Ishikawa (cell line): ENCODE measurements at regions not wholly inside any gene's neighbourhood (a gene's known extent, or its start where the extent isn't known, plus 50 kb on each side); places are given as distances from the start of the nearest gene placed in this dataset.

ENCODE experiments used
- CEBPB ChIP-seq: IDR thresholded peaks from 2 replicates; pipeline ENCODE4 v1.6.1; 2012
- CREB1 ChIP-seq: IDR thresholded peaks from 2 replicates; pipeline ENCODE4 v1.6.1; 2012; ENCODE audit warnings: low read depth
- EGR1 ChIP-seq: IDR thresholded peaks from 2 replicates; pipeline ENCODE4 v1.6.1; 2012
- EP300 ChIP-seq: IDR thresholded peaks from 2 replicates; pipeline ENCODE4 v1.6.1; 2012; ENCODE audit warnings: borderline replicate concordance
- FOXM1 ChIP-seq: IDR thresholded peaks from 2 replicates; pipeline ENCODE4 v1.6.1; 2012; ENCODE audit warnings: low read depth, borderline replicate concordance
- MAX ChIP-seq: IDR thresholded peaks from 2 replicates; pipeline ENCODE4 v1.6.1; 2012
- NFIC ChIP-seq: IDR thresholded peaks from 2 replicates; pipeline ENCODE4 v1.6.1; 2012
- RAD21 ChIP-seq: IDR thresholded peaks from 2 replicates; pipeline ENCODE4 v1.6.1; 2012; ENCODE audit warnings: low read depth
- REST ChIP-seq: IDR thresholded peaks from 2 replicates; pipeline ENCODE4 v1.6.1; 2012; ENCODE audit warnings: low read depth, mild to moderate bottlenecking
- TAF1 ChIP-seq: IDR thresholded peaks from 2 replicates; pipeline ENCODE4 v1.6.1; 2012; ENCODE audit warnings: low read depth, mild to moderate bottlenecking
- TCF12 ChIP-seq: IDR thresholded peaks from 2 replicates; pipeline ENCODE4 v1.6.1; 2012; ENCODE audit warnings: low read depth
- USF1 ChIP-seq: IDR thresholded peaks from 2 replicates; pipeline ENCODE4 v1.6.1; 2012
- YY1 ChIP-seq: IDR thresholded peaks from 2 replicates; pipeline ENCODE4 v1.6.1; 2012; ENCODE audit warnings: low read depth
- ZBTB7A ChIP-seq: IDR thresholded peaks from 2 replicates; pipeline ENCODE4 v1.6.1; 2012; ENCODE audit warnings: low read depth

GRCh38 chr5:168073991-168074800, 217.2 kb upstream of the WWC1 start:
- TF ChIP-seq MAX: no peak
- TF ChIP-seq YY1: no peak
- no peak for TF ChIP-seq EGR1
- TF ChIP-seq NFIC: no peak
- TF ChIP-seq REST: no peak
- no peak for TF ChIP-seq FOXM1
- no peak for TF ChIP-seq CREB1
- TF ChIP-seq CEBPB: no peak
- no peak for TF ChIP-seq ZBTB7A
- no peak for TF ChIP-seq TCF12
- no peak for TF ChIP-seq RAD21
- TF ChIP-seq USF1: no peak
- TF ChIP-seq EP300: no peak
- TF ChIP-seq TAF1: no peak
